Lower leg skin (tissue), 3 donors: ENCODE measurements at regions not wholly inside any gene's neighbourhood (a gene's known extent, or its start where the extent isn't known, plus 50 kb on each side); places are given as distances from the start of the nearest gene placed in this dataset.

Source experiments
- CTCF ChIP-seq, 3 donors: fragments of 450-650 bp; IDR thresholded peaks; one replicate each; pipeline ENCODE4 v1.5.1; 2016; ENCODE audit warnings: antibody characterized with exemption in 3 of 3, mild to moderate bottlenecking in 3 of 3, moderate library complexity in 2 of 3
- POLR2A ChIP-seq, 2 donors: fragments of 450-650 bp; IDR thresholded peaks; one replicate each; pipeline ENCODE4 v1.6.1; 2016 to 2017; ENCODE audit warnings: antibody characterized with exemption in 2 of 2, mild to moderate bottlenecking in 1 of 2, moderate library complexity in 1 of 2

GRCh38 chr1:219340796-219341195 is 167.1 kb downstream of the LYPLAL1 start:
- TF ChIP-seq CTCF (IDR thresholded peaks at IDR 0.05) (no peak), POLR2A (IDR thresholded peaks at IDR 0.05) (no peak)
